SK-N-MC (cell line): ENCODE measurements at regions not wholly inside any gene's neighbourhood (a gene's known extent, or its start where the extent isn't known, plus 50 kb on each side); places are given as distances from the start of the nearest gene placed in this dataset.

Experiments used
- EZH2 ChIP-seq: fragments of 200-600 bp; sonication (generic); IDR thresholded peaks from one replicate; pipeline ENCODE4 v1.6.1; 2017; ENCODE audit warnings: antibody characterized with exemption
- POLR2AphosphoS5 ChIP-seq: IDR thresholded peaks from 2 replicates; pipeline ENCODE4 v1.6.1; 2012; ENCODE audit warnings: mild to moderate bottlenecking, low read depth, low read length, borderline replicate concordance

DNA sequence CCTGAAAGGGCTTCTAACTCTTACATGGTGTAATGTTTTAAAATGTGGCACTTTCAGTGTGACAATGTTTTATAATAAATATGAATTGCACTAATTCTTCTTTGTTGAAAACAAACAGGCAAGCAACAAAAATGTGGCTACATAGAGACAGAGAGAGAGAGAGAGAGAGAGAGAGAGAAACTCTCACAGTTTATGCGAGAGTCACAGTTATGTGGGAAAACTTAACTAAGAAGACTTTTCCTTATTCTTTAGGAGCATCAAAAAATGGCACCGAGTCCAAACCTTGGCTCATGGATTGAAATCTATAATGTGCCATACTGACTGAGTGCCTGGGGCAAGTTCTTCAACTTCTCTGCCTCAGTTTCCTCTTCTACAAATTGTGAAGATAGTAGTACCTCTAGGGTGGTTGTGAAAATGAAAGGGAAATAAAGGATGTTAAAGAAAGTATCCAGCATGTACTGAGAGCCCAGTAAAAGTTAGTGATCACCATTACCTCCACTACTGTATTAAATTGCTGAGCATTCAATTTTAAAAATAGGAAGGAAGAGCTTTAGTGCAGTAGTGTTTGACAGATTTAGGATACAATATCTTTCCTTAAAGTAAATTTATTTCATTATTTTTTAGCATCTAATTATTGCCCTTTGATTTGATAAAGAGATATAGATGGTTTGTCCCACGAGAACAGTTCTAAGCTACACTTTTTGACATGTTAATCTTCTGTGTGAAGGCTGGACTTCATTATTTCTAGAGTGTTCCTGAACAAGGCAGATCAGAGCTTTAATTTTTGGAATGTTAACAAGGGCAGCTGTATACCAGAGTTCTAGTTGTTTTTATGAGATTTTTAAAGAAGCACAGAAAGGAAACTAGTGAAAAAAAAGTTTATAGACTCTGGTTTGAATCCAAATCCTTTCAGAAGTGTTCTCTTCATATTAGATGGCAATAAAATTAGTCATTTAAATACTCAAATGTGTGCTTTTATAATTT is 187.5 kb upstream of the ANK2 start:
- TF ChIP-seq EZH2 (no peak), POLR2AphosphoS5 (no peak)
